Mucosa of descending colon (tissue), 3 donors: ENCODE measurements at regions not wholly inside any gene's neighbourhood (a gene's known extent, or its start where the extent isn't known, plus 50 kb on each side); places are given as distances from the start of the nearest gene placed in this dataset.

Source experiments
- ATAC-seq: fragments of 200-7000 bp; cut with Tn5 transposase; one replicate; pipeline ENCODE4 v1.9.1; 2020; ENCODE audit warnings: mild to moderate bottlenecking, moderate library complexity
- DNase-seq, 3 donors: peaks; one replicate each; pipeline ENCODE4 v3.0.0-alpha.2; 2020
- H3K36me3 ChIP-seq: fragments of 200-600 bp; one replicate; pipeline ENCODE4 v1.8.0; 2021; ENCODE audit warnings: low read depth, mild to moderate bottlenecking
- H3K4me1 ChIP-seq: fragments of 200-600 bp; one replicate; pipeline ENCODE4 v1.8.0; 2021; ENCODE audit warnings: low read depth, mild to moderate bottlenecking
- H3K4me3 ChIP-seq: fragments of 200-600 bp; one replicate; pipeline ENCODE4 v1.8.0; 2021; ENCODE audit warnings: mild to moderate bottlenecking
- H3K9me3 ChIP-seq: fragments of 200-600 bp; one replicate; pipeline ENCODE4 v1.8.0; 2021; ENCODE audit warnings: mild to moderate bottlenecking
- intact Hi-C, 2 donors: fragments of 100-400 bp; cut with DNase I in 1 of 2; cut with micrococcal nuclease in 1 of 2; formaldehyde crosslinking; loops; one replicate each; pipeline versions ENCODE4 v1.11.0 to v1.11.1; 2022; cut with DNase I, micrococcal nuclease
- TF ChIP-seq, protein P1 (sequence below): fragments of 200-600 bp; IDR thresholded peaks from one replicate; pipeline ENCODE4 v1.8.0; 2022; ENCODE audit warnings: antibody characterized with exemption, mild to moderate bottlenecking
- donor health status: DM: no; HTN: no; CAD: no; lungs with moderate emphysema.
- donor health status: DM: no; HTN: no; CAD: no.
- donor health status: DM: no; HTN: yes; CAD: no.

DNA sequence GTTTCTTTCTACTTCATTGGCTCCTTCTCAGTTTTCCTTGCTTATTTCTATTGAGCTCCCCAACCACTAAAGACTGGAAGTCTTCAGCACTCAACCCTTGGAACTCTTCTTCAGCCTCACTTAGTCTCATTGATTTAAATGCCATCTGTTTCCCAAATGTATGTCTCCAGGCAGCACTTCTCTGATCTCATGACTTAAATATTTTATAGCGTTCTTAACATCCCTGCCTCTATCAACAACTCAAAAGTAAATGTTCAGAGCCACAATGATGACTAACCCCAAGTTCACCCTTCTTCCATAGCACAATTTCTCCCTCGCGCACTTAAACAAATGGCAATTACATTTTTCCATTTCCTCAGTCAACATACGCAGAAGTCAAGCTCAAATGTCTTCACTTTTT lies 1393.3 kb downstream of the ARAP2 start:
- ATAC-seq = no peak
- no peak for DNase-seq
- Histone ChIP-seq H3K36me3 (no peaks in the 10 kb centered on the region), H3K4me3 (no peak overlapping the region), H3K9me3 (peaks cover 13% of the 10 kb centered on the region), H3K4me1 (no peaks in the 10 kb centered on the region)
- intact Hi-C loops = no loop called here
- TF ChIP-seq, protein P1, sequence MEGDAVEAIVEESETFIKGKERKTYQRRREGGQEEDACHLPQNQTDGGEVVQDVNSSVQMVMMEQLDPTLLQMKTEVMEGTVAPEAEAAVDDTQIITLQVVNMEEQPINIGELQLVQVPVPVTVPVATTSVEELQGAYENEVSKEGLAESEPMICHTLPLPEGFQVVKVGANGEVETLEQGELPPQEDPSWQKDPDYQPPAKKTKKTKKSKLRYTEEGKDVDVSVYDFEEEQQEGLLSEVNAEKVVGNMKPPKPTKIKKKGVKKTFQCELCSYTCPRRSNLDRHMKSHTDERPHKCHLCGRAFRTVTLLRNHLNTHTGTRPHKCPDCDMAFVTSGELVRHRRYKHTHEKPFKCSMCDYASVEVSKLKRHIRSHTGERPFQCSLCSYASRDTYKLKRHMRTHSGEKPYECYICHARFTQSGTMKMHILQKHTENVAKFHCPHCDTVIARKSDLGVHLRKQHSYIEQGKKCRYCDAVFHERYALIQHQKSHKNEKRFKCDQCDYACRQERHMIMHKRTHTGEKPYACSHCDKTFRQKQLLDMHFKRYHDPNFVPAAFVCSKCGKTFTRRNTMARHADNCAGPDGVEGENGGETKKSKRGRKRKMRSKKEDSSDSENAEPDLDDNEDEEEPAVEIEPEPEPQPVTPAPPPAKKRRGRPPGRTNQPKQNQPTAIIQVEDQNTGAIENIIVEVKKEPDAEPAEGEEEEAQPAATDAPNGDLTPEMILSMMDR = no peak

DNA sequence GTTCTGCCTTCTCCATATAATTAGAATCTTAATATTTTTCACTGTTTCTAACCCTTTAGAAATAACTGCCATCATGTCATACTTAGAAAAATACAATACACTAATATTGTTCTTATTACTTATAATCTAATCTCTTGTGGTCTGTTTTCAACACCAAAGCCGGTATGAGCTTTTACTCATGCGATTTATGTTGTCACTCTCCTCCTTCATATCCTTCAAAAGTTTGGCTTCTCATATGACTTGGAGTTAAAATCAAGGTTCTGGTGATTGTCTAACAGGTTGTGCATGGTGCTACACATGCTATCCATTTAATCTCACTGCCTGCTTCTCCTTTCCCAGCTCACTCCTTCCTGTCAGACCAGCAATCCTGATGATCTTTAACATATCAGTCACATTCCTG lies 1392.9 kb downstream of the ARAP2 start:
- no peak overlapping the region for H3K4me3 ChIP-seq
- H3K4me1 ChIP-seq = no peaks in the 10 kb centered on the region
- ATAC-seq = no peak
- no peak for DNase-seq
- intact Hi-C loops = no loop called here
- H3K9me3 ChIP-seq = peaks cover 16% of the 10 kb centered on the region
- H3K36me3 ChIP-seq = no peaks in the 10 kb centered on the region
- TF ChIP-seq, protein P1 = no peak

DNA sequence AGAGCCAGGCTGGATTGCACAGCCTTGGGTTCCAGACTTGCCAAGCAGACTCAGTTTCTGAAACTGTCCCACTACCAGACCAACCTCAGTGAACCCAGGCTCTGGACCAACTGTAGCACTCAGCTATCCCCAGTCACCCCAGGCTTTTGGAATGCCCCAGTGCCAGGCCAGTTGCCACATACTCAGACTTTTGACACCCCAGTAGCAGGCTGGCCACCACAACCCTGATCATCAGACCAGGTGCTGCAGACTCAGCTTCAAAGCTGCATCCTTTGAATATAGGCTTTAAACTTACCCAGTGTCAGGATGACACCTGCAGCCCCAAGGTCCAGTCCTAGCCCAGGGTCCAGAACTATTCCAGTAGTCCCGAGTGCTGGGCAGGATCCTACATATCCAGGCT lies 1389.9 kb downstream of the ARAP2 start:
- Histone ChIP-seq H3K36me3 (no peaks in the 10 kb centered on the region), H3K4me1 (no peaks in the 10 kb centered on the region), H3K4me3 (no peak overlapping the region), H3K9me3 (peaks cover 14% of the 10 kb centered on the region)
- TF ChIP-seq, protein P1 = no peak
- no peak for ATAC-seq
- no peak for DNase-seq
- intact Hi-C loops = no loop called here

DNA sequence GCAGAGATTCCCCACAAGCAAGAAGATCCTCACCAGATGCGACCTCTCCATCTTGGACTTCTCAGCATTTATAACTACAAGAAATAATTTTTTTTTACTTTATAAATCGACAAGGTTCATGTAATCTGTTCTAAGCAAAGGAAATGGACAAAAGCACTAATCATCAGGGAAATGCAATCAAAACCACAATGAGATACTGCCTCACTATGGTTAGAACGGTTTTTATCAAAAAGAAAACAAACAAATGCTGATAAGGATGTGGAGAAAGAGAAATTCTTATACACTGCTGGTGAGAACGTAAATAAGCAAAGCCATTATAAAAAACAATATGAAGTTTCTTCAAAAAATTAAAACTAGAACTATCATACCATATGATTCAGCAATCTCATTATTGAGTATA lies 1382.6 kb downstream of the ARAP2 start:
- H3K4me1 ChIP-seq = no peaks in the 10 kb centered on the region
- no peak overlapping the region for H3K4me3 ChIP-seq
- intact Hi-C loops = no loop called here
- TF ChIP-seq, protein P1 = no peak
- DNase-seq (no peak), ATAC-seq (no peak)
- no peaks in the 10 kb centered on the region for H3K36me3 ChIP-seq
- peaks cover 10% of the 10 kb centered on the region for H3K9me3 ChIP-seq

DNA sequence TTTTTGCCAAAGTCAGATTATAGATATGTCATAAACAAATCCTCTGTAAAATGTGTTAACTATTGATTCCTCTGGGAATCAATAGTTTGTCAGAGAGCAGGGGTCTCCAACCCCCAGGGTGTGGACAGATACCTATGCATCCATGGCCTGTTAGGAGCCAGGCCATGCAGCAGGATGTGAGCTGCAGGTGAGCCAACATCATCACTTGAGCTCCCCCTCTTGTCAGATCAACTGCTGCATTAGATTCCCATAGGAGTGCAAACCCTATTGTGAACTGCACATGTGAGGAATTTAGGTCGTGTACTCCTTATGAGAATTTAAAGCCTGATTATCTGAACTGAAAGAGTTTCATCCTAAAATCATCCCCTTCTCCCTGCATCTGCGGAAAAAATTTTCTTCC lies 1365.4 kb downstream of the ARAP2 start:
- intact Hi-C loops = no loop called here
- H3K9me3 ChIP-seq = peaks cover 44% of the 10 kb centered on the region
- ATAC-seq = no peak
- no peaks in the 10 kb centered on the region for H3K4me1 ChIP-seq
- no peak overlapping the region for H3K4me3 ChIP-seq
- TF ChIP-seq, protein P1 = no peak
- H3K36me3 ChIP-seq = no peaks in the 10 kb centered on the region
- DNase-seq = no peak

DNA sequence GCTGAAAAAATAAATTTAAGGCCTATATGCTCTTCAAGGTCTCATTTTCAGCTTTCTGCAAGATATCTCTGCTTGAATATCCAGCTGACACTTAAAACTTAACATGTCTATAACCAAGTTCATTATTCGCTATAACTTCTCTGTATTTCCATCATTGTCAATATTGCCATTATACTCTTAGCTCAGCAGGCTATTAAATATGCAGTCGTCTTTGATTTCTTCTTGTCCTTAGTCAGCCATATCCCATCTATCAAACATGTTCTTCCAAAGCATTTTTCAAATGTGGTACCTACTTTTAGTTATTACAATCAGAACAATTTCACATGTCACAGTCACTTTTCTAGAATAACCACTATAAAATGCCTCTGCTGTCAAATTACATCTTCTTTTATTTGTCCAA lies 1364.1 kb downstream of the ARAP2 start:
- intact Hi-C loops = no loop called here
- no peak overlapping the region for H3K4me3 ChIP-seq
- TF ChIP-seq, protein P1 = no peak
- no peaks in the 10 kb centered on the region for H3K36me3 ChIP-seq
- DNase-seq (no peak), ATAC-seq (no peak)
- H3K4me1 ChIP-seq = no peaks in the 10 kb centered on the region
- peaks cover 33% of the 10 kb centered on the region for H3K9me3 ChIP-seq
